IMR-90 (cell line): ENCODE measurements at regions not wholly inside any gene's neighbourhood (a gene's known extent, or its start where the extent isn't known, plus 50 kb on each side); places are given as distances from the start of the nearest gene placed in this dataset.

Experiments used
- ATAC-seq: fragments of 200-7000 bp; cut with Tn5 transposase; 2 replicates; pipeline ENCODE4 v1.9.1; 2020; ENCODE audit warnings: low read depth, mild to moderate bottlenecking, moderate library complexity
- BruUV-seq: library from RNA; stranded (reverse); fragments of 400-500 nt; replicated peaks from 2 replicates; lab custom pipeline; 2021; lab: Mats Ljungman, UMichigan
- CTCF ChIA-PET: fragments of 300-600 bp; formaldehyde crosslinking; extraction: SDS; loops from one replicate; lab custom pipeline; 2021; ENCODE audit warnings: antibody characterized with exemption; lab: Yijun Ruan, JAX
- POLR2A ChIA-PET: fragments of 300-600 bp; sonication (Branson Sonifier 250); formaldehyde crosslinking; loops from one replicate; lab custom pipeline; 2022; ENCODE audit warnings: antibody characterized with exemption; ENCODE audit not compliant: unreplicated experiment; lab: Charles Lee
- DNase-seq: peaks from one replicate; pipeline ENCODE4 v3.0.0; 2013
- H2AFZ ChIP-seq: replicated peaks from 2 replicates; pipeline ENCODE3; 2013; ENCODE audit warnings: low read length, mild to moderate bottlenecking; ENCODE audit not compliant: poor library complexity
- H2AK5ac ChIP-seq: 2 replicates; pipeline ENCODE4 v1.6.1; 2013; ENCODE audit warnings: low read depth, low read length, inconsistent platforms
- H2AK9ac ChIP-seq: replicated peaks from 2 replicates; pipeline ENCODE3; 2013; ENCODE audit warnings: mild to moderate bottlenecking, low read depth, low read length, moderate library complexity; ENCODE audit not compliant: poor library complexity
- H2BK120ac ChIP-seq: 2 replicates; pipeline ENCODE4 v1.6.1; 2013; ENCODE audit warnings: low read depth, low read length, inconsistent platforms
- H2BK15ac ChIP-seq: 3 replicates; pipeline ENCODE4 v1.6.1; 2013; ENCODE audit warnings: low read depth, low read length, inconsistent platforms
- H2BK20ac ChIP-seq: 2 replicates; pipeline ENCODE4 v1.6.1; 2013; ENCODE audit warnings: low read depth, mild to moderate bottlenecking, inconsistent platforms, low read length, moderate library complexity
- H2BK5ac ChIP-seq: 2 replicates; pipeline ENCODE4 v1.6.1; 2013; ENCODE audit warnings: mild to moderate bottlenecking, low read depth, low read length, inconsistent platforms; ENCODE audit not compliant: poor library complexity, severe bottlenecking
- H3K14ac ChIP-seq: replicated peaks from 2 replicates; pipeline ENCODE4 v1.6.1; 2013; ENCODE audit warnings: low read depth, low read length, inconsistent platforms
- H3K18ac ChIP-seq: 2 replicates; pipeline ENCODE4 v1.6.1; 2013; ENCODE audit warnings: low read depth, low read length, control low read depth
- H3K23ac ChIP-seq: 2 replicates; pipeline ENCODE4 v1.6.1; 2013; ENCODE audit warnings: low read depth, low read length, inconsistent platforms
- H3K27ac ChIP-seq: 2 replicates; pipeline ENCODE4 v1.5.1; 2013; ENCODE audit warnings: mild to moderate bottlenecking, control low read depth, low read length; ENCODE audit not compliant: insufficient read depth
- H3K27me3 ChIP-seq: 2 replicates; pipeline ENCODE4 v1.6.1; 2013; ENCODE audit warnings: low read length; ENCODE audit not compliant: control insufficient read depth, insufficient read depth
- H3K36me3 ChIP-seq: 2 replicates; pipeline ENCODE4 v1.6.1; 2013; ENCODE audit warnings: low read length, mixed read lengths; ENCODE audit not compliant: control insufficient read depth, insufficient read depth
- H3K4ac ChIP-seq: 2 replicates; pipeline ENCODE4 v1.6.1; 2013; ENCODE audit warnings: low read depth, low read length, inconsistent platforms
- H3K4me1 ChIP-seq: 2 replicates; pipeline ENCODE4 v1.6.1; 2013; ENCODE audit warnings: low read length, mixed read lengths; ENCODE audit not compliant: control insufficient read depth, insufficient read depth
- H3K4me2 ChIP-seq: 2 replicates; pipeline ENCODE4 v1.6.1; 2013; ENCODE audit warnings: low read depth, mild to moderate bottlenecking, control low read depth, low read length, moderate library complexity
- H3K4me3 ChIP-seq: 2 replicates; pipeline ENCODE4 v1.5.1; 2013; ENCODE audit warnings: low read depth, mild to moderate bottlenecking, control low read depth, low read length, moderate library complexity; ENCODE audit not compliant: insufficient read depth
- H3K56ac ChIP-seq: 2 replicates; pipeline ENCODE4 v1.6.1; 2013; ENCODE audit warnings: low read length, inconsistent platforms; ENCODE audit not compliant: insufficient read depth; ENCODE audit errors: extremely low read depth
- H3K79me1 ChIP-seq, 2 experiments: 2 replicates each; pipeline ENCODE4 v1.6.1; 2013; ENCODE audit warnings: low read length in 2 of 2, inconsistent platforms in 1 of 2, low read depth in 1 of 2
- H3K9ac ChIP-seq: 2 replicates; pipeline ENCODE4 v1.6.1; 2013; ENCODE audit warnings: low read depth, low read length, control low read depth
- H3K9me1 ChIP-seq: 2 replicates; pipeline ENCODE4 v1.6.1; 2013; ENCODE audit warnings: low read length, inconsistent platforms; ENCODE audit not compliant: insufficient read depth
- H3K9me3 ChIP-seq: 2 replicates; pipeline ENCODE4 v1.6.1; 2013; ENCODE audit warnings: low read length; ENCODE audit not compliant: control insufficient read depth, insufficient read depth
- H4K20me1 ChIP-seq: 2 replicates; pipeline ENCODE4 v1.6.1; 2013; ENCODE audit warnings: low read length, inconsistent platforms; ENCODE audit not compliant: insufficient read depth
- H4K5ac ChIP-seq: 2 replicates; pipeline ENCODE4 v1.6.1; 2013; ENCODE audit warnings: mild to moderate bottlenecking, low read depth, low read length, control low read depth
- H4K8ac ChIP-seq, 2 experiments: 2 replicates each; pipeline ENCODE4 v1.6.1; 2013; ENCODE audit warnings: low read depth in 2 of 2, low read length in 2 of 2, control low read depth in 1 of 2, inconsistent platforms in 1 of 2
- H4K91ac ChIP-seq: 2 replicates; pipeline ENCODE4 v1.6.1; 2013; ENCODE audit warnings: low read depth, low read length, inconsistent platforms; ENCODE audit not compliant: insufficient read depth
- CHD1 ChIP-seq: IDR thresholded peaks from 2 replicates; pipeline ENCODE4 v1.6.1; 2012; ENCODE audit warnings: low read depth, low read length, improper control_type of control experiment
- RFX5 ChIP-seq: IDR thresholded peaks from 2 replicates; pipeline ENCODE4 v1.8.0; 2012; ENCODE audit warnings: low read depth, mild to moderate bottlenecking, low read length, moderate library complexity
- USF2 ChIP-seq: fragments of 150-350 bp; IDR thresholded peaks from 2 replicates; pipeline ENCODE4 v1.6.1; 2017; ENCODE audit warnings: mild to moderate bottlenecking, antibody characterized with exemption, low read length, low read depth
- WGBS, 2 experiments: methylation state at CpG; one replicate each; pipeline versions ENCODE4 v1.1.5 to v1.1.7; 2013; ENCODE audit warnings: missing lambda C conversion rate in 2 of 2; ENCODE audit not compliant: insufficient read length in 1 of 2; ENCODE audit errors: extremely low coverage in 2 of 2; 5-methylcytosine and 5-hydroxymethylcytosine counted together
- dilution Hi-C: fragments of 300-500 bp; cut with HindIII; formaldehyde crosslinking; loops from one replicate; pipeline ENCODE4 v1.14.3; 2018; ENCODE audit warnings: low sequenced_read_pairs; ENCODE audit not compliant: unreplicated experiment
- in situ Hi-C: fragments of 300-500 bp; cut with MboI; formaldehyde crosslinking; loops from 3 replicates; pipeline ENCODE4 v1.14.3; 2019; ENCODE audit warnings: low sequenced_read_pairs, inconsistent platforms, mixed read lengths
- intact Hi-C: fragments of 100-400 bp; cut with micrococcal nuclease; formaldehyde crosslinking; loops from 2 replicates; pipeline ENCODE4 v1.10.0; 2022

- H3K9me1 ChIP-seq = no peaks in the 10 kb centered on the region
- no peaks in the 10 kb centered on the region for H3K79me1 ChIP-seq
- no peak overlapping the region for H2AK9ac ChIP-seq
- H3K36me3 ChIP-seq = no peaks in the 10 kb centered on the region
- TF ChIP-seq CHD1 (no peak), USF2 (no peak), RFX5 (no peak)
- H3K27me3 ChIP-seq = peaks cover 19% of the 10 kb centered on the region
- no peak overlapping the region for H3K14ac ChIP-seq
- no peak overlapping the region for H2BK20ac ChIP-seq
- H4K8ac ChIP-seq = no peak overlapping the region
- H3K4me3 ChIP-seq = no peak overlapping the region
- no peak overlapping the region for H3K9ac ChIP-seq
- no peak overlapping the region for H4K5ac ChIP-seq
- H3K9me3 ChIP-seq = no peaks in the 10 kb centered on the region
- no peak overlapping the region for H3K23ac ChIP-seq
- in situ Hi-C loops (loop anchor here (25.0 kb wide), 2 partner anchors 637 to 1412 kb away; no protein-coding TSS in a partner anchor), dilution Hi-C loops (no loop called here), intact Hi-C loops (no loop called here)
- no peak overlapping the region for H2AK5ac ChIP-seq
- WGBS, 2 experiments = no CpG with 5 or more reads among the region's 4 CpGs
- DNase-seq = peak; percentile 54
- no peaks in the 10 kb centered on the region for H3K4me1 ChIP-seq
- no peaks in the 10 kb centered on the region for H4K20me1 ChIP-seq
- H3K4ac ChIP-seq = no peak overlapping the region
- H2BK15ac ChIP-seq = no peak overlapping the region
- ATAC-seq = no peak
- H4K91ac ChIP-seq = no peak overlapping the region
- ChIA-PET POLR2A (no interaction called here), CTCF (no interaction called here)
- no peak overlapping the region for H3K56ac ChIP-seq
- H3K27ac ChIP-seq = no peak overlapping the region
- no peak overlapping the region for H2AFZ ChIP-seq
- no peak overlapping the region for H3K4me2 ChIP-seq
- no peak overlapping the region for H2BK120ac ChIP-seq
- H2BK5ac ChIP-seq = no peak overlapping the region
- BruUV-seq = no TSS peak
- no peak overlapping the region for H3K18ac ChIP-seq
These were observed 82.5 kb downstream of the CD83 start for GRCh38 chr6:14200047-14200446.
